ENCODE measurements at regions not wholly inside any gene's neighbourhood (a gene's known extent, or its start where the extent isn't known, plus 50 kb on each side); places are given as distances from the start of the nearest gene placed in this dataset.

DNA sequence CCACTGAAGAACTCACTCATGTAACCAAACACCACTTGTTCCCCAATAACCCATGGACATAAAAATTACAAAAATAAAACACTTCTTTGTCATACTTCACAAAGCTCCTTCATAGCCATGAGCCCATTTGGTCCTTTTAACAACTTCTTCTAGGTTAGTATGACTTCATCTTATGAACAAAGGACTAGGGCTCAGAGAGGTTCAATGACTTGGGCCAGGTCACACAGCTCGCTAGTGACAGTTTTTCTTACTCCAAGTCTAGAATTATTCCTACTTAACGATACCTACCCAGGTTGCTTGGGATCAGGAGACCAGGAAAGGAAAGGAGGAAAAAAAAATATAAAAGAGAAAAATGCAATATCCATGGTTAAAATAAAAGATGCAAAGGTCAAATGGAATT, 353.4 kb downstream of the SOX9 start:
- ATAC-seq (no peak), FAIRE-seq (no peak), DNase-seq (ENCODE audit: low read depth in 1 of 2, low spot score in 1 of 2) (no peak)
- ChIA-PET CTCF (no interaction called here), POLR2A (no interaction called here)
- TF ChIP-seq EHMT2 (IDR thresholded peaks at IDR 0.05; ENCODE audit: low read depth), result no peak
- peak; percentile 59 for TF ChIP-seq ZFP36 (IDR thresholded peaks at IDR 0.05; ENCODE audit: borderline replicate concordance, partially characterized antibody)
- TF ChIP-seq KDM1A (IDR thresholded peaks at IDR 0.05; ENCODE audit: low read depth), result 0 out of 2 replicates have a peak, but pooled peaks have one; percentile 19
- no peak for TF ChIP-seq TFCP2L1 (CRISPR knock-in tag; IDR thresholded peaks at IDR 0.05)
- TF ChIP-seq MAFK (IDR thresholded peaks at IDR 0.05; ENCODE audit: partially characterized antibody), result no peak
- TF ChIP-seq, protein P1, sequence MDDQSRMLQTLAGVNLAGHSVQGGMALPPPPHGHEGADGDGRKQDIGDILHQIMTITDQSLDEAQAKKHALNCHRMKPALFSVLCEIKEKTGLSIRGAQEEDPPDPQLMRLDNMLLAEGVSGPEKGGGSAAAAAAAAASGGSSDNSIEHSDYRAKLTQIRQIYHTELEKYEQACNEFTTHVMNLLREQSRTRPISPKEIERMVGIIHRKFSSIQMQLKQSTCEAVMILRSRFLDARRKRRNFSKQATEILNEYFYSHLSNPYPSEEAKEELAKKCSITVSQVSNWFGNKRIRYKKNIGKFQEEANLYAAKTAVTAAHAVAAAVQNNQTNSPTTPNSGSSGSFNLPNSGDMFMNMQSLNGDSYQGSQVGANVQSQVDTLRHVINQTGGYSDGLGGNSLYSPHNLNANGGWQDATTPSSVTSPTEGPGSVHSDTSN (IDR thresholded peaks at IDR 0.05), result no peak
- no peak for TF ChIP-seq FOSB (CRISPR knock-in tag; IDR thresholded peaks at IDR 0.05)
- TF ChIP-seq, protein P2, sequence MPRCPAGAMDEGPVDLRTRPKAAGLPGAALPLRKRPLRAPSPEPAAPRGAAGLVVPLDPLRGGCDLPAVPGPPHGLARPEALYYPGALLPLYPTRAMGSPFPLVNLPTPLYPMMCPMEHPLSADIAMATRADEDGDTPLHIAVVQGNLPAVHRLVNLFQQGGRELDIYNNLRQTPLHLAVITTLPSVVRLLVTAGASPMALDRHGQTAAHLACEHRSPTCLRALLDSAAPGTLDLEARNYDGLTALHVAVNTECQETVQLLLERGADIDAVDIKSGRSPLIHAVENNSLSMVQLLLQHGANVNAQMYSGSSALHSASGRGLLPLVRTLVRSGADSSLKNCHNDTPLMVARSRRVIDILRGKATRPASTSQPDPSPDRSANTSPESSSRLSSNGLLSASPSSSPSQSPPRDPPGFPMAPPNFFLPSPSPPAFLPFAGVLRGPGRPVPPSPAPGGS (IDR thresholded peaks at IDR 0.05), result no peak
- Histone ChIP-seq H3K9me3 (no peaks in the 10 kb centered on the region), H3K4me1 (peaks cover 71% of the 10 kb centered on the region), H3K4me2 (no peak overlapping the region), H3K4me3 (no peak overlapping the region), H3K27ac (no peak overlapping the region)
- 93% methylated on average over 2 of the region's 2 CpGs for WGBS (ENCODE audit: missing lambda C conversion rate)

DNA sequence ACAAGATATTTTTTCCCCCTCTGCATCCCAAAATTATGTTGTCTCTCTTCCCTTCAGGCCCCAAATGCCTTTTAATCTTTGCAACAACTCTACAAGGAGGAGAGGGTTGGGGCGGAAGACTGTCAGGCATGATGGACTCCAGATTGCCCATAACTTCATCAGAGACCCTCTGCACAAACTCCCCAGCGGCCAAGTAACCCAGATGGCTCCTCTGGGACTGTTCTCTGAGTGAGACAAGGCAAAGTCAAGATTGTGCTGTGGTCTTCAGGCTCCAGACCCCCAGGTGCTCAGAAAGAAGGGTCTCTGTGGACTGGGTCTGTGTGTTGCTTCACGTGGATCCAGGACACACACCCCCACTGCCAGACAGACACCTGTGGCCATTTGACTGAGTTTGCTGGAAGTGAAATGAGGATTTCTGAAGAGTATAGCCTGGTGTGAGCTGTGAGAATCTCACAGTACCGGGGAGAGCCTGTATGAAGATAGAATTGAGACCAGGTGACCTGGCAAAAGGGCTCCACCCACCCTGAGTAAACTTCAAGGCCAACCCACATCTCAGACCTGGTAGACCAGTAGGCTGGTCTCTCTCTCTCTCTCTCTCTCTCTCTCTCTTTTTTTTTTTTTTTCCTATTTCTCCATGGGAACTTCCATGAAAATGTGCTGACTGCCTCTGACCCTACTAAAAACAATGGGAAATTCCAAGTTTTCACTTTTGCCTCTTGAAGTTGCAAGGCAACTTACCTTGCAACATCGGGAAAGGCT, 354.1 kb downstream of the SOX9 start:
- Histone ChIP-seq H3K9me3 (no peaks in the 10 kb centered on the region), H3K27ac (peak overlapping the region; percentile 3 to 37; a peak in 3 of 6 replicates), H3K4me1 (peaks cover 71% of the 10 kb centered on the region), H3K4me3 (no peak overlapping the region), H3K4me2 (peak overlapping the region; percentile 20)
- FAIRE-seq (no peak), ATAC-seq (peak; percentile 75 to 77), DNase-seq (ENCODE audit: low read depth in 1 of 2, low spot score in 1 of 2) (peak in 1 of 2 experiments; percentile 55)
- WGBS (ENCODE audit: missing lambda C conversion rate), result 79% methylated on average over 5 of the region's 5 CpGs
- TF ChIP-seq, protein P3, sequence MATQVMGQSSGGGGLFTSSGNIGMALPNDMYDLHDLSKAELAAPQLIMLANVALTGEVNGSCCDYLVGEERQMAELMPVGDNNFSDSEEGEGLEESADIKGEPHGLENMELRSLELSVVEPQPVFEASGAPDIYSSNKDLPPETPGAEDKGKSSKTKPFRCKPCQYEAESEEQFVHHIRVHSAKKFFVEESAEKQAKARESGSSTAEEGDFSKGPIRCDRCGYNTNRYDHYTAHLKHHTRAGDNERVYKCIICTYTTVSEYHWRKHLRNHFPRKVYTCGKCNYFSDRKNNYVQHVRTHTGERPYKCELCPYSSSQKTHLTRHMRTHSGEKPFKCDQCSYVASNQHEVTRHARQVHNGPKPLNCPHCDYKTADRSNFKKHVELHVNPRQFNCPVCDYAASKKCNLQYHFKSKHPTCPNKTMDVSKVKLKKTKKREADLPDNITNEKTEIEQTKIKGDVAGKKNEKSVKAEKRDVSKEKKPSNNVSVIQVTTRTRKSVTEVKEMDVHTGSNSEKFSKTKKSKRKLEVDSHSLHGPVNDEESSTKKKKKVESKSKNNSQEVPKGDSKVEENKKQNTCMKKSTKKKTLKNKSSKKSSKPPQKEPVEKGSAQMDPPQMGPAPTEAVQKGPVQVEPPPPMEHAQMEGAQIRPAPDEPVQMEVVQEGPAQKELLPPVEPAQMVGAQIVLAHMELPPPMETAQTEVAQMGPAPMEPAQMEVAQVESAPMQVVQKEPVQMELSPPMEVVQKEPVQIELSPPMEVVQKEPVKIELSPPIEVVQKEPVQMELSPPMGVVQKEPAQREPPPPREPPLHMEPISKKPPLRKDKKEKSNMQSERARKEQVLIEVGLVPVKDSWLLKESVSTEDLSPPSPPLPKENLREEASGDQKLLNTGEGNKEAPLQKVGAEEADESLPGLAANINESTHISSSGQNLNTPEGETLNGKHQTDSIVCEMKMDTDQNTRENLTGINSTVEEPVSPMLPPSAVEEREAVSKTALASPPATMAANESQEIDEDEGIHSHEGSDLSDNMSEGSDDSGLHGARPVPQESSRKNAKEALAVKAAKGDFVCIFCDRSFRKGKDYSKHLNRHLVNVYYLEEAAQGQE (IDR thresholded peaks at IDR 0.05), result no peak
- no peak for TF ChIP-seq SREBF2 (IDR thresholded peaks at IDR 0.05)
- no peak for TF ChIP-seq HOXB13 (CRISPR knock-in tag; IDR thresholded peaks at IDR 0.05; ENCODE audit: low read depth)
- no peak for TF ChIP-seq JUNB (IDR thresholded peaks at IDR 0.05)
- no peak for TF ChIP-seq CHD4 (IDR thresholded peaks at IDR 0.05; ENCODE audit: borderline replicate concordance)
- TF ChIP-seq EHMT2 (IDR thresholded peaks at IDR 0.05; ENCODE audit: low read depth), result no peak
- TF ChIP-seq BHLHE40 (IDR thresholded peaks at IDR 0.05; ENCODE audit: low read depth, low read length), result no peak
- TF ChIP-seq FOSL2 (IDR thresholded peaks at IDR 0.05), result no peak
- TF ChIP-seq FOSL2 (CRISPR knock-in tag; IDR thresholded peaks at IDR 0.05), result no peak
- TF ChIP-seq POLR2AphosphoS2 (conservative IDR thresholded peaks at IDR 0.05; ENCODE audit: low read length), result no peak
- no peak for TF ChIP-seq KDM1A (IDR thresholded peaks at IDR 0.05; ENCODE audit: low read depth)
- TF ChIP-seq TP53 (CRISPR knock-in tag; IDR thresholded peaks at IDR 0.05), result no peak
- no peak for TF ChIP-seq MAZ (IDR thresholded peaks at IDR 0.05; ENCODE audit: borderline replicate concordance, low read depth, low read length)
- TF ChIP-seq EP300 (IDR thresholded peaks at IDR 0.05), result no peak
- TF ChIP-seq CEBPB (IDR thresholded peaks at IDR 0.05), result no peak
- no peak for TF ChIP-seq NPAS2 (CRISPR knock-in tag; IDR thresholded peaks at IDR 0.05; ENCODE audit: borderline replicate concordance)
- TF ChIP-seq, protein P2 (IDR thresholded peaks at IDR 0.05), result no peak
- no peak for TF ChIP-seq MAFK (IDR thresholded peaks at IDR 0.05; ENCODE audit: partially characterized antibody)
- no peak for TF ChIP-seq POLR2A (IDR thresholded peaks at IDR 0.05; ENCODE audit: low read length)
- TF ChIP-seq HOXA7 (CRISPR knock-in tag; IDR thresholded peaks at IDR 0.05), result no peak
- no peak for TF ChIP-seq GATA3 (IDR thresholded peaks at IDR 0.05; ENCODE audit: borderline replicate concordance)
- CTCF ChIA-PET, result interaction anchor here (1.1 to 1.5 kb wide), 2 partner anchors 25 to 445 kb away, joined by 3 read pairs; no protein-coding TSS in a partner anchor
- POLR2A ChIA-PET, result interaction anchor here (0.6 kb wide), 1 partner anchor 1352 kb away, joined by 5 read pairs; no protein-coding TSS in a partner anchor
